Heart left ventricle (tissue), 16 donors: ENCODE measurements at regions not wholly inside any gene's neighbourhood (a gene's known extent, or its start where the extent isn't known, plus 50 kb on each side); places are given as distances from the start of the nearest gene placed in this dataset.

ENCODE experiments used
- ATAC-seq, 4 donors: fragments of 200-7000 bp; cut with Tn5 transposase; one replicate each; pipeline ENCODE4 v1.9.1; 2020 to 2022; ENCODE audit warnings: moderate library complexity in 4 of 4, mild to moderate bottlenecking in 3 of 4, moderate number of reproducible peaks in 1 of 4
- DNase-seq, 5 donors: peaks; one replicate each; pipeline ENCODE4 v3.0.0-alpha.2; 2020
- H3K27ac ChIP-seq, 12 donors: fragments of 200-600 bp; sonication (generic) in 4 of 12; one replicate each; pipeline versions ENCODE4 v1.5.0 to v1.8.0; 2016 to 2022; ENCODE audit warnings: mild to moderate bottlenecking in 2 of 12
- H3K27me3 ChIP-seq, 9 donors: fragments of 200-600 bp; sonication (generic) in 2 of 9; one replicate each; pipeline versions ENCODE4 v1.5.1 to v1.8.0; 2016 to 2022; ENCODE audit warnings: mild to moderate bottlenecking in 3 of 9
- H3K36me3 ChIP-seq, 9 donors: fragments of 200-600 bp; sonication (generic) in 2 of 9; one replicate each; pipeline versions ENCODE4 v1.5.0 to v1.8.0; 2018 to 2022; ENCODE audit warnings: mild to moderate bottlenecking in 2 of 9
- H3K4me1 ChIP-seq, 12 donors: fragments of 200-600 bp; sonication (generic) in 4 of 12; one replicate each; pipeline versions ENCODE4 v1.5.0 to v1.8.0; 2016 to 2022; ENCODE audit warnings: mild to moderate bottlenecking in 3 of 12
- H3K4me3 ChIP-seq, 12 donors: fragments of 200-600 bp; sonication (generic) in 4 of 12; one replicate each; pipeline versions ENCODE4 v1.5.0 to v1.8.0; 2017 to 2022; ENCODE audit warnings: mild to moderate bottlenecking in 9 of 12, moderate library complexity in 4 of 12
- H3K9me3 ChIP-seq, 12 donors: fragments of 200-600 bp; sonication (generic) in 4 of 12; one replicate each; pipeline versions ENCODE4 v1.5.0 to v1.8.0; 2016 to 2022; ENCODE audit warnings: mild to moderate bottlenecking in 1 of 12
- CTCF ChIP-seq, 12 donors: fragments of 200-600 bp; sonication (generic) in 4 of 12; IDR thresholded peaks; one replicate each; pipeline versions ENCODE4 v1.5.0 to v1.8.0; 2018 to 2022; ENCODE audit warnings: antibody characterized with exemption in 12 of 12, mild to moderate bottlenecking in 5 of 12
- POLR2A ChIP-seq, 2 donors: fragments of 450-650 bp; IDR thresholded peaks; one replicate each; pipeline ENCODE4 v1.6.1; 2017; ENCODE audit warnings: antibody characterized with exemption in 2 of 2, mild to moderate bottlenecking in 2 of 2, moderate library complexity in 2 of 2
- WGBS, 4 donors: extraction: QIAGEN DNeasy Blood & Tissue Kit in 2 of 4; methylation state at CpG; one replicate each; pipeline versions ENCODE4 v1.1.5 to v1.1.7; 2013 to 2018; 5-methylcytosine and 5-hydroxymethylcytosine counted together
- intact Hi-C, 10 donors: fragments of 100-400 bp; cut with DNase I; formaldehyde crosslinking; loops; one replicate each; pipeline versions ENCODE4 v1.11.1 to v1.14.2; 2022
- donor health status: ischemic (EF 13 %, LVEDD 7.1; RV severe dilation, severe dysfunction).
- donor health status: healthy with polysubstance abuse.
- donor health status: DM: no; HTN: yes; CAD: no.
- donor health status: DM: no; HTN: no; CAD: no.
- donor health status: ischemic (EF 25% LVEDD 6.9; RV normal size, moderate dysfunction).
- donor health status: ischemic (EF 25% LVEDD 5.7; RV mildly dilated, moderate dysfunction).
- donor health status: healthy.
- donor health status: DM: yes; HTN: yes; CAD: no.
- donor health status: ischemic (EF 35%, LVEDD 5.7; RV mildly dilated, moderate dysfunction).
- donor health status: nonischemic (EF 11% LVEDD 7.7; RV severe dilation, severe dysfunction).
- donor health status: DM: yes; HTN: yes; CAD: no.
- donor health status: PGD.
- donor health status: ischemic (EF 29% LVEDD 5.4; RV normal size, mild dysfunction).
- donor health status: nonischemic (EF 23%, LVEDD 6.1; RV moderate dilation, normal function).

DNA sequence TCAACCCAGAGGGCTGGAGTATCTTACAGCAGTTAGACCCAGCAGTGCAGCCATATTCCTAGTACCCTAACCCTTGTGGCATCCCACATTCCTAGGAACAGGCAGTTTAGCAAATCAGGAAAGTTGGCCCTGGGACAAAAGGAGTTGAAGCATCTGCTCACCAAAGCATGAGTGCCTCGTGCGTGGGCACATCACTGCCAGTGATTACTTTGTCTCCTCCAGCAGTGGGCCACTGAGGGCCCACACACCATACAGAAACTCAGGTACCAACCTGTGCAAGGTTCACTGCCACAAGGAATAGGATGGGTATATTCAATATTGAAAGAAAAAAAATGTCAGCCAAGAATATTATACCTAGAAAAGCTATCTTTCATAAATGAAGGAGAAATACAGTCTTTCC lies 227.5 kb upstream of the CNTN5 start:
- TF ChIP-seq CTCF (IDR thresholded peaks at IDR 0.05) (no peak), POLR2A (IDR thresholded peaks at IDR 0.05) (no peak)
- Histone ChIP-seq H3K4me1 (no peaks in the 10 kb centered on the region), H3K27ac (no peak overlapping the region), H3K4me3 (no peak overlapping the region), H3K9me3 (peaks cover 0 to 39% (median 11%) of the 10 kb centered on the region in 12 donors), H3K27me3 (no peaks in the 10 kb centered on the region), H3K36me3 (no peaks in the 10 kb centered on the region)
- no peak for DNase-seq
- ATAC-seq = no peak
- 63 to 96% (median 87%) methylated on average over 2 of the region's 2 CpGs for WGBS, 4 donors
- intact Hi-C loops = no loop called here

DNA sequence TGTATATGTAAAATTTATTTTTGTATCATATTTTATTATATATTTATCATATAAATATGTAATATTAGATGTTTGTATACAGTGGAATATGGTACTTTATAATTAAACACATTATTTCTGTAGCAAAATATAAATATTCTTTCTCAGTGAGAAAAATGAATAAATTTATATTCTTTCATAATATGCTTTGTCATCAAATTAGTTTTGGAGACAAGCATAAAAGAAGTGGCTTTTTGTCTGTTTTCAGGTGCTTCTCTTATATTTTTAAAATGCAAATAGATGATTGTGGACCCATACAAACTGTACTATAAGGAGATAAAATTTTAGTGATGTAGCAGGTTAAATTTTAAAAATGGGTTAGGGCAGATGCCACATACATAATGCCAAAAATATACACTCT lies 222.4 kb upstream of the CNTN5 start:
- H3K27me3 ChIP-seq = no peaks in the 10 kb centered on the region
- no peak for TF ChIP-seq POLR2A (IDR thresholded peaks at IDR 0.05)
- no peak for TF ChIP-seq CTCF (IDR thresholded peaks at IDR 0.05)
- H3K36me3 ChIP-seq = no peaks in the 10 kb centered on the region
- no peaks in the 10 kb centered on the region for H3K4me1 ChIP-seq
- H3K9me3 ChIP-seq = peaks cover 0 to 28% (median 6%) of the 10 kb centered on the region in 12 donors
- no peak overlapping the region for H3K27ac ChIP-seq
- no peak for DNase-seq
- ATAC-seq = no peak
- no peak overlapping the region for H3K4me3 ChIP-seq
- intact Hi-C loops = no loop called here

GRCh38 chr11:98800696-98801095 lies 220.1 kb upstream of the CNTN5 start:
- intact Hi-C loops = no loop called here
- Histone ChIP-seq H3K27ac (no peak overlapping the region), H3K27me3 (no peaks in the 10 kb centered on the region), H3K4me3 (no peak overlapping the region), H3K36me3 (no peaks in the 10 kb centered on the region), H3K9me3 (peaks cover 0 to 19% (median 0%) of the 10 kb centered on the region in 12 donors), H3K4me1 (no peaks in the 10 kb centered on the region)
- ATAC-seq (no peak), DNase-seq (no peak)
- TF ChIP-seq CTCF (IDR thresholded peaks at IDR 0.05) (no peak), POLR2A (IDR thresholded peaks at IDR 0.05) (no peak)
- WGBS, 4 donors = 57 to 67% (median 63%) methylated on average over 4 of the region's 4 CpGs

DNA sequence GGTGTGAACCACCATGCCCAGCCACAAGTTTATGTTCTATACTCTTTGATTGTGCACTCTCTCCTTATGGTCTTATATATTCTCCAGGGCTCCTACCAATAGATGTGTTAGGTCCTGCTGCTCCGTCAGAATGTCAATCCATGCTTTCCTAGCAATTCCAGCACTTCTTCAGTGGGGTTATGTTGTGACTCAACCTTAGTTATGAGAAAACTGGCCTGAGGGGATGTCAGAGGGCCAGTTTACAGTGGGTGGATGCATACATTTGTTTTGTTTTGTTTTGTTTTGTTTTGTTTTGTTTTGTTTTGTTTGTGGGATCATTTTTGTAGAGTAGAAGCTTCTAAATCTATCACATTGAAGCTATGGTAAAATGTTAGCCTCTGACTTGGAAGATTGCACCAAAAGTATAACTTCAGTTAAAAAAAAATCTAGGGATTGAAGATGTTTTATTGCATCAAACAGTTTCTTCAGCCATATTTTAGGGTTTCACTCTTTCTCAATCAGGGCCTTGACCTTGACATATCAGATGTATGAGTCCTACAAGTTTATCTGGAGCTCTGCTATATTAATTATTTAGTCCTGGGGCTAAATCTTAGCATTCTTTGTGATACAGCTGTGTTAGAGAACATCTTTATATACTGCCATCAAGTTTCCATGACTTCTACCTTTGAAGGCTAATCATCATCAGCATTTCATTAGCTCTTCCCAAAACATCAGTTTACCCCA lies 191.6 kb upstream of the CNTN5 start:
- no peak for DNase-seq
- no peaks in the 10 kb centered on the region for H3K4me1 ChIP-seq
- peaks cover 0 to 2% (median 0%) of the 10 kb centered on the region in 12 donors for H3K9me3 ChIP-seq
- WGBS, 4 donors = 71 to 89% (median 77%) methylated on average over 1 of the region's 1 CpG
- intact Hi-C loops = no loop called here
- no peak for TF ChIP-seq CTCF (IDR thresholded peaks at IDR 0.05)
- TF ChIP-seq POLR2A (IDR thresholded peaks at IDR 0.05) = no peak
- H3K27me3 ChIP-seq = no peaks in the 10 kb centered on the region
- H3K4me3 ChIP-seq = no peak overlapping the region
- no peak overlapping the region for H3K27ac ChIP-seq
- no peaks in the 10 kb centered on the region for H3K36me3 ChIP-seq
- no peak for ATAC-seq
